GM13977 (cell line): ENCODE measurements at regions not wholly inside any gene's neighbourhood (a gene's known extent, or its start where the extent isn't known, plus 50 kb on each side); places are given as distances from the start of the nearest gene placed in this dataset.
"Not testable (repeated sequence)": the region's sequence is repeated elsewhere in the genome, so short reads cannot be mapped to it uniquely, and the experiment has no call there.

ENCODE experiments used
- DNase-seq: peaks from one replicate; pipeline ENCODE4 v3.0.0; 2012; ENCODE audit warnings: low spot score
- in situ Hi-C: fragments of 300-500 bp; cut with MboI; formaldehyde crosslinking; loops from one replicate; pipeline ENCODE4 v1.12.0; 2022; ENCODE audit warnings: low sequenced_read_pairs, low pct_unique_long_range_greater_than_20kb, mixed read lengths, inconsistent platforms; ENCODE audit not compliant: unreplicated experiment
- TF ChIP-seq, protein P1 (sequence below): IDR thresholded peaks from 2 replicates; pipeline ENCODE4 v1.5.1; 2012; ENCODE audit warnings: mild to moderate bottlenecking, control low read depth; ENCODE audit not compliant: insufficient read depth; ENCODE audit errors: extremely low read depth, missing control alignments

DNA sequence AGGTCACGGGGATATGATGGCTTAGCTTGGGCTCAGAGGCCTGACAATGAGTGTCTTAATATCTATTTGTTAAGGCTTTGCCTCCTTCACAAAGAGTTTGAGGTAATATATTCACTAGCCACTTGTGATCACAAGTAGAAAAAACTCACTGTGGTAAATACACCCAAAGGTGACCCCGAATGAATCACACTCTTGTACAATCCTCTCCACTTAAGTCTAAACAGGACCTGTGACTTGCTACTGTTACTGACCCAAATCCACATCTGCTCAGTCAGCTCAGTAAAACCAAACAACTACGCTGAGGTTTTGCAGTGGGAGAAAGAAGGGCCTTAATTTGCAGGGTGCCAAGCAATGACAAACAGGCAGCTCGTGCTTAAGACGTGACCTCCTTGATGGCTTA is 223.8 kb upstream of the MAGEC2 start:
- TF ChIP-seq, protein P1, sequence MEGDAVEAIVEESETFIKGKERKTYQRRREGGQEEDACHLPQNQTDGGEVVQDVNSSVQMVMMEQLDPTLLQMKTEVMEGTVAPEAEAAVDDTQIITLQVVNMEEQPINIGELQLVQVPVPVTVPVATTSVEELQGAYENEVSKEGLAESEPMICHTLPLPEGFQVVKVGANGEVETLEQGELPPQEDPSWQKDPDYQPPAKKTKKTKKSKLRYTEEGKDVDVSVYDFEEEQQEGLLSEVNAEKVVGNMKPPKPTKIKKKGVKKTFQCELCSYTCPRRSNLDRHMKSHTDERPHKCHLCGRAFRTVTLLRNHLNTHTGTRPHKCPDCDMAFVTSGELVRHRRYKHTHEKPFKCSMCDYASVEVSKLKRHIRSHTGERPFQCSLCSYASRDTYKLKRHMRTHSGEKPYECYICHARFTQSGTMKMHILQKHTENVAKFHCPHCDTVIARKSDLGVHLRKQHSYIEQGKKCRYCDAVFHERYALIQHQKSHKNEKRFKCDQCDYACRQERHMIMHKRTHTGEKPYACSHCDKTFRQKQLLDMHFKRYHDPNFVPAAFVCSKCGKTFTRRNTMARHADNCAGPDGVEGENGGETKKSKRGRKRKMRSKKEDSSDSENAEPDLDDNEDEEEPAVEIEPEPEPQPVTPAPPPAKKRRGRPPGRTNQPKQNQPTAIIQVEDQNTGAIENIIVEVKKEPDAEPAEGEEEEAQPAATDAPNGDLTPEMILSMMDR: no peak
- DNase-seq: no peak
- in situ Hi-C loops: no loop called here

DNA sequence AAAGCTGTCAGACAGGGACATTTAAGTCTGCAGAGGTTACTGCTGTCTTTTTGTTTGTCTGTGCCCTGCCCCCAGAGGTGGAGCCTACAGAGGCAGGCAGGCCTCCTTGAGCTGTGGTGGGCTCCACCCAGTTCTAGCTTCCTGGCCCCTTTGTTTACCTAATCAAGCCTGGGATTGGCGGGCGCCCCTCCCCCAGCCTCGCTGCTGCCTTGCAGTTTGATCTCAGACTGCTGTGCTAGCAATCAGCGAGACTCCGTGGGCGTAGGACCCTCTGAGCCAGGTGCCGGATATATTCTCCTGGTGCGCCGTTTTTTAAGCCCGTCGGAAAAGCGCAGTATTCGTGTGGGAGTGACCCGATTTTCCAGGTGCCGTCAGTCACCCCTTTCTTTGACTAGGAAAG is 185.9 kb upstream of the MAGEC2 start:
- DNase-seq, in situ Hi-C loops: not testable (repeated sequence)

DNA sequence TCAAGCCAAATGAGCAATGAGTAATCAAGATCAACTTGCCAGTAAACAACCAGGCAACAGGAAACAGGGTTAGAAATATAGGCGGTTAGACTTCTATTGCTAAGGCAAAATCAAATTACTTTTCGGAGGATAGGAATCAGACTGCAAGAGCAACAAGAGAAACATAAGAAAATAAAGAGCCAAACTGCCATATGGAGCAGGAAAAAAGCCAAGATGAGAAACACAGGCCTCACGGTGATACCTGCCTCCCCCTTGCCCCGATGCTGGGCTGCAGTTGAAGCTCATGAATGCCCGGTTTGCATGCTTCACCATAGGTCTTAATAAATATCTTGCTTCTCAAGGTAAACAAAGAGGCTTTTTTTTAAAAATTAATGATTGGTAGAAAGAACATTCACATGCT is 158.4 kb upstream of the MAGEC2 start:
- in situ Hi-C loops: no loop called here
- TF ChIP-seq, protein P1: no peak
- no peak for DNase-seq

DNA sequence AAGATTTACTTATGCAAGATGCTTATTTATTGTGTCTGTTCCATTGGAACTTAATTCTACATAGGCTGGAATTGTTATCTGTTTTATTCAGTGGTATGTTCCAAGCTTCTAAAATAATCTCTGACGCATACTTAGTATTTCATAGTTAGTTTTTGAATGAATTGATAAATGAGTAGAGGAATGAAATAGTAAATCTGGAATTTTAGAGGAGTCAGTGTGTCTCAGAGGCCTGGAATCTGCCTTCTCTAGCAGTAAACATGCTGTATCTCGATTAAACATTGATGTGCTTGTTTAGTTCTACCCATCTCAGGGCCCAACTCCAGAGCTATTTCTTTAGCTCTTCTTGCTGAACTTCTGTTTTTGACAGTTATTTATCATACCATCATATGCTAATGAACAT is 154.2 kb upstream of the MAGEC2 start:
- no peak for DNase-seq
- in situ Hi-C loops: no loop called here
- TF ChIP-seq, protein P1: no peak

DNA sequence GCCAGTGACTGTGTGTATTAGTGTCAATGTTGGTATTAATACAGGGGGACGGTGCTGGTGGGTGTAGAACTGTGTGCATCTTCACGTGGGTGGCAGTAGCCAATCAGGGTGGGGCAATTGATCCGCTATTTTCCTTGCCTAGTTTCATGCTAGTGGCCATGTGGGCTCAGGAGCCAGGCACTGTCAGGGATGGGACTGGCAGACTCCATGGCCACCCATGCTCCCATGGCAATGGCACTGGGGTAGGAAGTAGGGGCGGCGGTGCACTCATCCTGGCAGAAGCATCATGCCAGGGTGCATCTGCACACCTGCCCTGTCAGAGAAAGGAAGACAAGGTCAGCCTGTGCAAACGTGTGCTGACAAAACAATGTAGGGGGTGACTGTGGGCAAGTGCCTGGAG is 122.1 kb upstream of the MAGEC2 start:
- in situ Hi-C loops: no loop called here
- TF ChIP-seq, protein P1: no peak
- DNase-seq: no peak

DNA sequence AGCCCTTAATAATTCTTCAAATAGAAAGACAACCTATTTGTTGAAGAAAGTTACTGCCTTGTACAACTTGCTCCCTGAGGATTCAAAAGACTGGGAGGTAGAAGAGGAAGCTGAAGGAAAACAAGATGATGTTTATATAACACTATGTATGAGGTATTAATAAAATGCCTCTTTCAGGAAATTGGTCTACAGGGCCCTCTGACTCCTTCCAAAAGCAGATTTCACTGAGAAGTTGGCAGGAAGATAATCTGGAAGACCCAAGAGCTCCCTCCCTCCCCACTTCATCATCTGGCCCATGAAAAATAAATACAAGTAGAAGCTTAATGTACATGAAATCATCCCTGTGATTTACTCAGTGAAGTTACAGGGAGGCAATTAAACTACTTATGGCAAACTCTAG is 107.5 kb upstream of the MAGEC2 start:
- in situ Hi-C loops: no loop called here
- TF ChIP-seq, protein P1: no peak
- no peak for DNase-seq

DNA sequence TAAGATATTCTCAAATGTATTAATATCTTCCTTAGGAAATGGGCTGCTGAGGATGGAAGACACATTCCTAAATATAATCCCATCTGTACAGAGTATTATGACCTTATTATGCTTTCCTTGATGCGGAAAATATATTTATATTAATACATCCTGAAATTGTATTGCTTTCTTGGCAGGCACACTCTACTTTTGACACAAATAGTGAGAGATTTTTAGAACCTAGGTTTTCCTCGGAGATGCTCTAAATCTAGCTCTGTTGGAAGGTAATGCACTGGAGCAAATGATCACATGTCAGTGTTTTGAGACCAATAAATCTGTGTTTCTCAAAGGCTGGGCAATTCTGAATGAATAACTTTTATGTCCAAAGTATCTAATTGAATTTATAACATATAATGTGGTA is 94.3 kb upstream of the MAGEC2 start:
- TF ChIP-seq, protein P1: no peak
- DNase-seq: no peak
- in situ Hi-C loops: no loop called here

DNA sequence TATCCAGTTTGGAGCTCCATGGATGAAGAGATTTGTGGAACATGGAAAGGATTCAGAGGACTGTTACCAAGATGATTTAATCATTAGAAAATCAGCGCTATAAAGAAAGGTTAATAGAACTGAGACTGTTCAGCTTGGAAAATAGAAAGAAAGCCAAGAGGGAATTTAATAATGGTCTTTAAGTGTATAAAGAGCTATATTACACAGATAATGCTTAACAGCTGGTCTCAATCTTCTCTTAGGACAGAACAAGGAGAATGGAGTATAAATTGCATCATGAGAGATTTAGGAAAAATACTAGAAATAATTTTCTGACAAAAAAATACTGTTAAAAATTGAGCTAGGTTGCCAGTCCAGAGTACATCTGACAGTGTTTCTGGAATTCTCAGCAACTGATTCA is 91.3 kb upstream of the MAGEC2 start:
- TF ChIP-seq, protein P1: no peak
- no peak for DNase-seq

More for the DNA sequence above, 91.3 kb upstream of the MAGEC2 start:
- in situ Hi-C loops: no loop called here
